ENCODE measurements at regions not wholly inside any gene's neighbourhood (a gene's known extent, or its start where the extent isn't known, plus 50 kb on each side); places are given as distances from the start of the nearest gene placed in this dataset.

DNA sequence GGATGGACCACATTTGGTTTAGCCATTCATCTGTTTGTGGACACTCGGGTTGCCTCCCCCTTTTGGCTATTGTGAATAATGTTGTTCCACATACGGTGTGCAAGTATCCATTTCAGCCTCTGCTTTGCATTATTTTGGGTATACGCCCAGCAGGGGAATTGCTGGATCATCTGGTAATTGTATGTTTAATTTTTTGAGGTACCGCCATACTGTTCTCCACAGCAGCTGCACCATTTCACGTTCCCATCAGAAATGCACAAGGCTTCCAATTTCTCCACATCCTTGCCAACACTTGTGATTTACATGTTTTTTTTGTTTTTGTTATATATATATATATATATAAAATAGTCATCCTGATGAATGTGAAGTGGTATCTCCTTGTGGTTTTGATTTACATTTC, 54.6 kb upstream of the TWIST2 start:
- no peak for TF ChIP-seq CTCF (IDR thresholded peaks at IDR 0.05)
- no peak for TF ChIP-seq POLR2A (IDR thresholded peaks at IDR 0.05)

Measured in ovary (tissue), 3 donors.